Activated naive CD8-positive, alpha-beta T cell (primary cell): ENCODE measurements at regions not wholly inside any gene's neighbourhood (a gene's known extent, or its start where the extent isn't known, plus 50 kb on each side); places are given as distances from the start of the nearest gene placed in this dataset.

Experiments used
- H3K27ac Mint-ChIP-seq: one replicate; pipeline ENCODE4 v1.8.0; 2021; ENCODE audit warnings: mixed read lengths
- H3K27me3 Mint-ChIP-seq: one replicate; pipeline ENCODE4 v1.8.0; 2021; ENCODE audit warnings: mixed read lengths
- H3K36me3 Mint-ChIP-seq: one replicate; pipeline ENCODE4 v1.8.0; 2021; ENCODE audit warnings: mixed read lengths
- H3K4me1 Mint-ChIP-seq: one replicate; pipeline ENCODE4 v1.8.0; 2021; ENCODE audit warnings: low read depth, mixed read lengths
- H3K4me3 Mint-ChIP-seq: one replicate; pipeline ENCODE4 v1.8.0; 2021; ENCODE audit warnings: mild to moderate bottlenecking, mixed read lengths
- H3K9me3 Mint-ChIP-seq: one replicate; pipeline ENCODE4 v1.8.0; 2021; ENCODE audit warnings: low read depth, mixed read lengths

DNA sequence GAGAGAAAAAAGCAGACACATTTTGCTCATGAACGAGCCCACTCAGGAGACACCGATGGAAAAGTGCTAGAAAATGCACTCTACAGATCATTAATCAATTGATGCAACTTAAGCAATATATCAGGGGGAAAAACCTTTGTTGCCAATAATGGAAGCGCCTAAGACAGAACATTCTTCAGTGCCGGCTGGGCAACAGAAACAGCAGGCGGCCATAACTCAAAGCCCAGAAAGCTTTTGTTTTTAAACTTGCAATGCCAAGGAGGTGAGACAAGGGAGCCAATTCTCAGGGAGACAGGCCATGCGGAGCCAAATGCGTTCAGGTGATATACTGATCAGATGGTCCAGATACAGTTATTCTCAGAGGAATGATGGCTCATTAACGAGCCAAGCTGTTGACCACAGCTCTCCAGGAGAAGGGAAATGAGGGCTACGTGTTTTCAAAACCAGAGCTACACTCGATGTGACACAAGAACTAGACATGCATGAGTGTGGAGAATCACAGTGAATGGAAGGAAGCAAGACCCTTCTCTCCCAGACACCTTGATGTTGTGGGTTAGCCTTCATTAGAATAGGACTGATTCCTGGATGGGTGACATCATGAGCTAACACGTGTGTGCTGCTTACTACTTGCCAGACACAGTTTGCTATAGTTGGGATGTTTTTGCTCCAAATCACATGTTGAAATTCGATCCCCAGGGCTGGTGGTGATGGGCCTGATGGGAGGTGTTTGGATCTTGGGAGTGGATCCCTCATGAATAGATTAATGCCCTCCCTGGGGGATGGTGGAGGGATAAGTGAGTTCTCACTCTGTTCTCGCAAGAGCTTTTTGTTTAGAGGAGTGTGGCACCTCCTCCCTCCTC, 79.1 kb upstream of the KCNMA1 start:
- Mint-ChIP-seq H3K27ac (no peak overlapping the region), H3K4me1 (no peaks in the 10 kb centered on the region), H3K36me3 (no peaks in the 10 kb centered on the region), H3K27me3 (peaks cover 2% of the 10 kb centered on the region), H3K9me3 (no peaks in the 10 kb centered on the region), H3K4me3 (no peak overlapping the region)

DNA sequence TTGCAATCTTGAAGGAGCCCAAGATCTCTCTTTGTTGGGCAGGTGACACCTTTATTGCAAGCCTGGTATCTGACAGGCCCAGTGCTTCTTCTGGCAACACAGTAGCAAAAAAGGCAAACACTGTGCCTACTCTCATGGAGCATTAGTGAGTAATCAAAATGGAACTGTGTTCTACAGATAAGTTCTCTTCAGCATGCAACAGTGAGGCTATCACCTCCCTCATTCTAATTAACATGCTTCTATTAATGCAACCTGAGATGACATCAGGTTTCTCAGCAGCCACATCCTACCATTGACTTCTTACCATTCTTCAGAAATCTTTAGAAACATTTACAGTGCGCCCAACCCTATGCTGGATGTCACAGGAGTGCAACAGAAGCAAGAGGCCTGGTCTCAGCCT, 77.9 kb upstream of the KCNMA1 start:
- H3K36me3 Mint-ChIP-seq: no peaks in the 10 kb centered on the region
- H3K4me1 Mint-ChIP-seq: peaks cover 3% of the 10 kb centered on the region
- H3K27ac Mint-ChIP-seq: no peak overlapping the region
- no peaks in the 10 kb centered on the region for H3K9me3 Mint-ChIP-seq
- peaks cover 6% of the 10 kb centered on the region for H3K27me3 Mint-ChIP-seq
- no peak overlapping the region for H3K4me3 Mint-ChIP-seq

DNA sequence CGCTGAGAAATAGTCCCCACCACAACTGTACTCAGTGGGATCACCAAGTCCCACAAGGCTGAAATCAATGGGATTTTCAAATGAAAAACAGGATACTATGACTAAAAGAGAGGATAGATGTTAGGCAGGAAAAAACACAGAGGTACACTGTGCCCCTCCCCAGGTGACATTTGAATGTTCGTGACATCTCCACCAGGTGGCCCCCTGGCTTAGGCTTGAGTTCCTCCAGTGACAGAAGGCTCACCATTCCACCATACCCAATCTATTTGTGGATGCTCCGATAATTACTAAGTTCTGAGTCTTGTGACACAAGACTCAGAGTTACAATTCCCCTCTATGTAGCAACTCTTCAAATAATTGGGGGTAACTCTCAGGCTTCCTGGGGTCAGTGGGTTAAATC, 77.5 kb upstream of the KCNMA1 start:
- Mint-ChIP-seq H3K27ac (no peak overlapping the region), H3K9me3 (no peaks in the 10 kb centered on the region), H3K27me3 (peaks cover 6% of the 10 kb centered on the region), H3K4me1 (peaks cover 3% of the 10 kb centered on the region), H3K36me3 (no peaks in the 10 kb centered on the region), H3K4me3 (no peak overlapping the region)

DNA sequence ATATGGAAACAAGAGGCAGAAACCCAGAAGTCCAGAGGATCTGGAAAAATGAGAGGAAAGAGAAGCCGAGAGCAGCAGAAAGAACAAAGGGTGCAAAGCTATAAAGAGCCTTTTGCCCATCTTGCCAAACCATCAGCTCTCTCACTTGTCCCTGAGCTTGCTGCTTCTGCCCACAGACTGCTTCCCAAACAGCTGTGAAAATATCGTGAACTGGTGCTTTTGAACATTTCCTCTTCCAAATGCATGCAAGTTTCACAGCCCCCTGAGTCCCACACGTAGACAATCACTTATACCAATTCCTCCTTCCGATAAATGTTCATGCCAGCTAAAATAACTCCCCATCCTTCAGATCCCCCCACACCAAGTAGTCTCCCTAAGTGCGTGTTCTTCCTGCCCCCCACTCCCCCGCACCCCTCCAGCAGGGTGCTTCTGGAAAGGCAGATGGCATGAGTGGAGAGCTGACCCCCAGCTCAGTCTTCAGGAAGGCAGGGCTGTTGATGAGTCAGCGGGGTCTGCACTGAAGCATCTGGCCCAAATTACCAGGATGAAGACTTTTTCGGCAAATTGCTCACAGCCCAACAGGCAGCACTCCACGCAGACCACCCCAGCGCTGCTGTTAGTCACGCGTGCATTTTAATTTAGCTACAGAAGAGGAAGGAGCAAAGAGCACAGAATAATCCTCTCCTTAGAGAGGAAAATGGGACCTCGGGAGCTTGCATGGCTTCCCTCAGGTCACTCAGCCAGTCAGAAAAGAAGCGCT, 76.1 kb upstream of the KCNMA1 start:
- Mint-ChIP-seq H3K27ac (no peak overlapping the region), H3K36me3 (no peaks in the 10 kb centered on the region), H3K27me3 (peaks cover 6% of the 10 kb centered on the region), H3K4me3 (no peak overlapping the region), H3K4me1 (peaks cover 3% of the 10 kb centered on the region), H3K9me3 (no peaks in the 10 kb centered on the region)

DNA sequence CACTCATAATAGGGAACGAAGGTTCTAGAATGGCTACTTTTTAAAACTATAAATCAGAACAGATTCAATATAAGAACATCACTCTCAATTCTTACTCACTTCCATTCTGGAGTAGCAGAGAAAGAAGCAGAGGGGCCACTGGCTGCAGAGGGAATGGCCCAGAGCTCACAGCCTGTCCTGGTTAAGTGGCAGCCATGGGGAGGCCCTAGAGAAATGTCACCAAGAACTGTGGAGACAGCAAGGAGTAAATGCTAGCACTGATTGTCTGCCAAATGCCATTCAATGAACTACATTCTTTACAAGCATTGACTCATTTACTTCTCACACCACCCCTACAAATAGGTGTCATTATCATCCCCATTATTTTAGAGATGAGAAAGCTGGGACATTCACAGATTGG, 74.6 kb upstream of the KCNMA1 start:
- Mint-ChIP-seq H3K4me3 (peak overlapping the region; percentile 42), H3K36me3 (no peaks in the 10 kb centered on the region), H3K27ac (no peak overlapping the region)

DNA sequence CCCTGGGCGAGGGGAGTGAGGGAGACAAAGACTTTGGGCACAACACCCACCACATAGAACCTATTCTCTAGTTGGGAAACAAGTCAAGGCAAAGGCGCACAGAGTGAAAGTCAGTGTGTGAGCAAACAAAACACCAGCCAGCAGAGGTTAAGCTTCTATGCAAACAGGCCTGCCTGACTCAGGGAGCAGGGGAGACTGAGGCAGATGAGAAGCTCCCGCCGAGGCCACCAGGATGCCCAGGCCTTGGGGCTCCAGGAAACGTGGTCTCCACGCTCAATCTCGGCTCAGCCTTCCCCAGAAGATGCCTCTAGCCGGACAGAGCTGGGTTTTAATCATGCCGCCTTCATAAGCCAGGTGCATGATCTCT, 74.1 kb upstream of the KCNMA1 start:
- Mint-ChIP-seq H3K27ac (no peak overlapping the region), H3K27me3 (peaks cover 8% of the 10 kb centered on the region), H3K4me3 (peak overlapping the region; percentile 42), H3K9me3 (no peaks in the 10 kb centered on the region), H3K4me1 (peaks cover 3% of the 10 kb centered on the region), H3K36me3 (no peaks in the 10 kb centered on the region)

More for the DNA sequence above, 74.6 kb upstream of the KCNMA1 start:
- Mint-ChIP-seq H3K9me3 (no peaks in the 10 kb centered on the region), H3K27me3 (peaks cover 6% of the 10 kb centered on the region), H3K4me1 (peaks cover 3% of the 10 kb centered on the region)

DNA sequence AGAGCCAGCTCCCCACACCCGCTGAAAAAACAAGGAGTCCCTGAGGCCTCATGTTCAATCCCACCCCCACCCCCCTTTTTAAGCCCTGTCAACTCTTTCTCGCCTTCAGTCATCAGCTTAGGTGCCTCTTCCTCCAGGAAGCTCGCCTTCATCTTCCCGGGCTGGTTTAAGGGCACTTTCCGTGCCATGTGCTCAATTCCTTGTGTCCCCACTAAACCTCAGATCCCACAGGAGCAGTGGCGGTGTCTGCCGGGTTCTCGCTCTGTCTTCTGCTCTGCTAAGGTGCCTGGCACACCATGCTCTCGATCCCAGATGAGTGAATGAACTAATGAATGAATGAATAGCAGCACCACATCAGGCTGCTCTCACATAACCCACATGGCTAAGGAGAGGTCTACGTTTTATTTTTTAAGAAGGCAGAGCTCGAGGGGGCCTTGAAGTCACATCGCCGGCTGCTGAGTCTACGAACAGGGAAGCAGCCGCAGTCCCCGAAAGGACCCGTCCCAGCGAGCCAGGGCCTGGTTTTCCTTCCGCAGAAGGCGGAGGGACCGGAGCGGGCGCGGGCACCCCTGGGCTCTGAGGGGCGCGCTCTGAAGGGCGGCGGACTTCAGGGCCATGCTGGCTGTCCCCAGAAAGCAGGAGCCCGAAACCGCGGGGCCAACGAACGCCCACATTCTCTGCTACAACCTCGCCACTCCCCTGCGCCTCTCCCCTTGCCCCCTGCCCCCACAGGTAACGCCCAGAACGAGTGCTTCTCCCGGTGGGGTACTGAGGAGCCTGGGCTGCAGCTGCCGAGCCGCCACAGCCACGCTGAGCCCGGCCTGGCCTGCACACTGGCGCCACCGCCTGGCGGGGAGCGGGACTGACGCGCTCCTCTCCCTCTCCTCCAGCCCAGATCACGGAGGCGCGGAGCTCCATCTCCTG, 73.4 kb upstream of the KCNMA1 start:
- Mint-ChIP-seq H3K4me3 (peak overlapping the region; percentile 68), H3K27me3 (peaks cover 8% of the 10 kb centered on the region), H3K36me3 (no peaks in the 10 kb centered on the region), H3K4me1 (peaks cover 3% of the 10 kb centered on the region), H3K9me3 (no peaks in the 10 kb centered on the region), H3K27ac (no peak overlapping the region)

DNA sequence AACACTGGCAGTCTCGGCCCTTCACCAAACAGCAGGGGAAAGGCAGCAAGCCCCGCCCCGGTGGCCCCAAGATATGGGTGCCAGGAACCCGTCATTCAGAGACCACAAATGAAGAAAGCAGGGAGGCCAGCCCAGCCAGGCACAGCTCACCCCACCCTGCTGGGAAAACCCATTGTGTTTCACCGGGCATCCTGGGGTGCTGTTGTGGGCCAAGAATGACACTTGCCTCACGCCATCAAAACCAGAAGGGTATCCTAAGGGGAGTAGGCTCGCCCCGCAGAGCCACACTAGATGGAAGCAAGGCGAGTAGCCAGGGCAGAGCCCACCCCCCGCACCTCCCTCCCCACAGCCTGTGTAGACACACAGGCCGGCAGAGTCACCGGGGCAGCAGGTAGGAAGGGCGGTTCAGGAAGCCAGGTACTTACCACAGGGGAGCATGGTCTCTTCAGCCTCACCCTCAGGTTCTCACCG, 72.5 kb upstream of the KCNMA1 start:
- H3K27ac Mint-ChIP-seq: no peak overlapping the region
- no peak overlapping the region for H3K4me3 Mint-ChIP-seq
- no peaks in the 10 kb centered on the region for H3K9me3 Mint-ChIP-seq
- peaks cover 3% of the 10 kb centered on the region for H3K4me1 Mint-ChIP-seq
- H3K36me3 Mint-ChIP-seq: no peaks in the 10 kb centered on the region
- H3K27me3 Mint-ChIP-seq: peaks cover 8% of the 10 kb centered on the region

DNA sequence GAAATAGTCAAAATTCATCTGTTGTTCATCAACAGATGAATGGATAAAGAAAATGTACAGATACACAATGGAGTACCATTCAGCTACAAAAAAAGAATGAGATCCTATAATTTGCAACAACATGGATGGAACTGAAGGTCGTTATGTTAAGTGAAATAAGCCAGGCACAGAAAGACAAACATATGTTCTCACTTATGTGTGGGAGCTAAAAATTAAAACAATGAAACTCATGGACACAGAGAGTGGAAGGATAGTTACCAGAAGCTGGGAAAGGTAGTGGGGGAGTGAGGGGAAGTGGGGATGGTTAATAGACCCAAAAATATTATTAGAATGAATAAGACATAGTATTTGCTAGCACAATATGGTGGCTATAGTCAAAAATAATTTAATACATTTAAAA, 70.0 kb upstream of the KCNMA1 start:
- H3K36me3 Mint-ChIP-seq: no peaks in the 10 kb centered on the region
- no peak overlapping the region for H3K4me3 Mint-ChIP-seq
- H3K4me1 Mint-ChIP-seq: peaks cover 3% of the 10 kb centered on the region
- peaks cover 8% of the 10 kb centered on the region for H3K27me3 Mint-ChIP-seq
- no peaks in the 10 kb centered on the region for H3K9me3 Mint-ChIP-seq
- H3K27ac Mint-ChIP-seq: no peak overlapping the region

DNA sequence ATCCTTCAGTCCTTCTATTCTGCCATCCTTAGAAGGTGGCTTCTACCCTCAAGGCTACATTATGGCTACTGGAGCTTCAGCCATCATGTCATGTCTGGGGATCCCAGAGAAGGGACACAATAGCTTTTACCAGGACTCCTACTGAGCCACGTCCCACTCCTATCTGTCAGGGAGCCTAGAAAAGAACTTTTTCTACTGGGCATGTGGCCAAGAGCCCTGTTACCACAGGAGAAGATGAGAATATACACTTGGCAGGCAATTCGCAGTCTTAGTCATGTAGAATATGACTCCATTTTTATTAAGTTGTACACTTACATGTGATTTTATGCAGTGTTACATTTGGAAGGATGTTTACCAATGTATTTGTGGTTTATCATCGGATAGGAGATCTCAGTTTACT, 64.6 kb upstream of the KCNMA1 start:
- H3K36me3 Mint-ChIP-seq: no peaks in the 10 kb centered on the region
- peaks cover 3% of the 10 kb centered on the region for H3K27me3 Mint-ChIP-seq
- no peak overlapping the region for H3K27ac Mint-ChIP-seq
- no peaks in the 10 kb centered on the region for H3K4me1 Mint-ChIP-seq
- no peak overlapping the region for H3K4me3 Mint-ChIP-seq
- no peaks in the 10 kb centered on the region for H3K9me3 Mint-ChIP-seq

DNA sequence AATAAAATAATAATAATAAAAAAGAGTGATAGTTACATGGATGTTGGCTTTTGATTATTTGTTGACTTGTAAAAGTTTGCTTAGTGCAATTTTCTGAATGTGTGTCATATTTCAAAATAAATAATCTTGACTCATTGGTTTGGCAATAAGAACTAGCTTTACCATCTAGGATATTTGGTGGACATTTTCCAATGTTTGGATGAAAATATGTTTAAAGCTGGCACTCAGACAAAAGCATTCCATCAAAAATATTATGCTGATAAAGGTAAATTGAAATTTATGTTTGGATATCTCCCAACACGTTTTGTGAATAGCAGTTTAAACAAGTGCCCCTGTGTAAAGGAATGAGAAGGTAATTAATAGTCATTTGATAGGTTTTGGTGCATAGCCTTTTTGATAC, 62.5 kb upstream of the KCNMA1 start:
- no peaks in the 10 kb centered on the region for H3K9me3 Mint-ChIP-seq
- no peak overlapping the region for H3K27ac Mint-ChIP-seq
- peaks cover 1% of the 10 kb centered on the region for H3K27me3 Mint-ChIP-seq
- no peaks in the 10 kb centered on the region for H3K36me3 Mint-ChIP-seq
- H3K4me1 Mint-ChIP-seq: no peaks in the 10 kb centered on the region
- no peak overlapping the region for H3K4me3 Mint-ChIP-seq

DNA sequence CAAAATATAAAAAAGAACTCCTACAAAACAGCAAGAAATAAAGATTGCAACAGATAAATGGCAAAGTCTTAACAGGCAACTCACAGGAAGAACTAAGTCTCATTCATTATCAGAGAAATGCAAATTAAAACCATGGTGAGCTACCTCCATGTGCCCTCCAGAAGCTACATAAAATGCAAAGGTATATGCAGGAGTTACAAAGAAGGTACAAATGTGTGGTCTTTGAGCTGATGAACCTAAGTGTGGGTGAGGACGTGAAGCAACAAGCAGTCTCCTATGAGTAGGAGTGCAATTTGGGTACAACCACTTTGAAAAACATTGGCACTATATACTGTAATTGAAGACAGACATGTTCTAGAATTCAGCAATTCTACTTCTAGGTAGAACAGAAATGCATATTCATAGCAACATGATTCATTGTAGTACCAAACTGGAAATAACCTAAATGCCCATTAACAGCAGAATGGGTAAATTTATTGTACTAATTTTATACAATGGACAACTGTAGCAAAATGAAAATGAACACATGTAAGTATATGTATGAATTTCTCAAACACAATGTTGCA, 61.6 kb upstream of the KCNMA1 start:
- H3K4me1 Mint-ChIP-seq: no peaks in the 10 kb centered on the region
- H3K4me3 Mint-ChIP-seq: no peak overlapping the region
- H3K36me3 Mint-ChIP-seq: no peaks in the 10 kb centered on the region
- peaks cover 3% of the 10 kb centered on the region for H3K27me3 Mint-ChIP-seq
- H3K27ac Mint-ChIP-seq: no peak overlapping the region
- H3K9me3 Mint-ChIP-seq: no peaks in the 10 kb centered on the region

DNA sequence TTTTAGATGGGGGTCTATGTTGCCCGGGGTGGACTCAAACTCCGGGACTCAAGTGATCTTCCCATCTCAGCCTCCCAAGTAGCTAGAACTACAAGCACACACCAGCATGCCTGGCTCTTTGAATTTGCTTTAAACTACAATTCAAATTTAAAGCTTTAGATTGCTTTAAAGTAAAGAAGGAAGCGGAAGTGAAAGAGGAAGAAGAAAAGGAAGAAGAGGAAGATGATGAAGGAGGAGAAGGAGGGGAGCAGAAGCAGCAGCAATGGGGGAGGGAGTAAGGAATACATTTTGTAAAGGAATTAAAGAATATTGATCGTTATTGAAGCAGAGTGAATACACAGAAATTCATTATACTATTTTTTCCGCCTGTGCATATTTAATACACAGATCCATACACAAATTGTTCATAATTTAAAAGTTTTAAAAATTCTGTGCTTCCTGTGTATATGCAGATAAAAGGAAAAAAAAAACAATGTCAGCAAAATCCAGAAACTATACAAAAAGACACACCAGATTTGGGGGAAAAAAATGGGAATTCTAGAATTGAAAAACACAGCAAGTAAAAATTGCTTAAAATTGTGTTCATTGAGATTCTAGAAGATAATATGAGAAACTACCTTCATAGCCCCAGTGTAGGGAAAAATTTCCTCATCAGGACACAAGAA, 60.8 kb upstream of the KCNMA1 start:
- Mint-ChIP-seq H3K4me3 (no peak overlapping the region), H3K4me1 (no peaks in the 10 kb centered on the region), H3K27me3 (peaks cover 5% of the 10 kb centered on the region), H3K36me3 (no peaks in the 10 kb centered on the region), H3K9me3 (no peaks in the 10 kb centered on the region), H3K27ac (no peak overlapping the region)

DNA sequence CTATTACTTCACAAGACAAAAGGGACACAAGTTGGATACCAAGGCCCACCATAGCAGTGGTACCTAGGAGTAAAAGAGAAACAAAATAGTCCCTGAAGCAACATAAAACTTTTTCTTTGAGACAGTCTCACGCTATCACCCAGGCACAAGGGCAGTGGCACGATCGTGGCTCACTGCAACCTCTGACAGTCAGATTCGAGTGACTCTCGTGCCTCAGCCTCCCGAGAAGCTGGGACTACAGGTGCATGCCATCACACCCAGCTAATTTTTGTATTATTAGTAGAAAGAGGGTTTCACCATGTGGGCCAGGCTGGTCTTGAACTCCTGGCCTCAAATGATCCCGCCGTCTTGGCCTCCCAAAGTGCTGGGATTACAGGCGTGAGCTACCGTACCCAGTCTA, 59.0 kb upstream of the KCNMA1 start:
- Mint-ChIP-seq H3K4me1 (no peaks in the 10 kb centered on the region), H3K9me3 (no peaks in the 10 kb centered on the region), H3K36me3 (no peaks in the 10 kb centered on the region), H3K27me3 (peaks cover 6% of the 10 kb centered on the region), H3K27ac (no peak overlapping the region), H3K4me3 (no peak overlapping the region)
